ENCODE measurements at regions not wholly inside any gene's neighbourhood (a gene's known extent, or its start where the extent isn't known, plus 50 kb on each side); places are given as distances from the start of the nearest gene placed in this dataset.
"Not testable (repeated sequence)": the region's sequence is repeated elsewhere in the genome, so short reads cannot be mapped to it uniquely, and the experiment has no call there.

DNA sequence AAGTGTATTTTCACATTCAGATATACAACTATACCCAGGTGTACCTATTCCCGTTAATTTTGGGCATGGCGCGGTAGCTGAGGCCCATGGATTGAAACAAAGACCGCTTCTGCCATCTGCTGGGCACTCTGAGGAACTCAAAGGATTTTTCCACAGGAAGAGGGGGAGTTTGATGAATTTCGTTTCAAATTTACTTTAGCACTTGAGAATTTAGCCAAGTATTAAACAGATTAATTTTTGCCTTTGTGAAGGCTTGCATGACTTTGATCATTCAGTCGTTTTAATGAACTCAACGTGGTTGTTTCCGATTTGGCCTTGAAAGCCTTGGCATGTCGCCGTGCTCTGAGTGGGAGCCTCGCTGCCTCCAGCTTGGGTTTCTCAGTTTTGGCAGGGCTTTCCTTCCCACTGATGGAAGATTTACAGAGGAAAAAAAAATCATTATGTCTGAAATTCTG lies 153.2 kb upstream of the DDHD1 start:
- peak; percentile 54 to 76 for DNase-seq (ENCODE audit: low read depth in 2 of 2)

GRCh38 chr14:53304726-53305381 lies 151.7 kb upstream of the DDHD1 start:
- no peak for DNase-seq (ENCODE audit: low read depth in 2 of 2)

DNA sequence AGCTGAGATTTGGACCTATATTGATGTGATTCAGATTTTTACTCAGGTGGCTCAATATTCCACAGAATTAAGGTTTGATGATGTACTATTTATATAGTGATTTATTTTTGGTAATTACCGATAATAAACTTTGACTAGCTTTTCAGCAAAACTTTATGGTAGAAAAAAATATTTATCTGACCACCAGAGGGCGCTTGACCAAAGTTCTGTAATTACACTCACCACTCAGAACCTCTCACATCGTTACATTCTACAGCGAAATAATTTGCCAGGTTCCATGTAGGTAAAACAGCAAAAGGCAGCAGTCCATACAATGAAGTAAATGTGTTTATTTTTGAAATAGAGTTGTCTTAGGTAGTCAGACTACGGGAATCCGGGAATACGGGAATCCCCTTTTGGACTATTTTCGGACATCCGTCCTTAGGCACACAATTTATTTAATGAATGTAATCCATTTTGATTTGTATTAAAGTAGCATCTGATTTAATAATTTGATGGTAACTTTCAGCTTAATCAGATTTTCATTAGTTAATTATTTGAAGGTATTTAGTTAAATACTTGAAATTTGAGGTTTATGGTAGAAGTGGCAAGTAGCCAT lies 143.0 kb upstream of the DDHD1 start:
- peak; percentile 53 to 71 for DNase-seq (ENCODE audit: low read depth in 2 of 2)

GRCh38 chr14:53295372-53295771 lies 142.2 kb upstream of the DDHD1 start:
- DNase-seq (ENCODE audit: low read depth in 2 of 2), result no peak

- DNase-seq (ENCODE audit: low read depth in 2 of 2), result no peak
These were observed 133.2 kb upstream of the DDHD1 start for GRCh38 chr14:53286301-53286700.

- DNase-seq (ENCODE audit: low read depth in 2 of 2), result no peak
These were observed 132.7 kb upstream of the DDHD1 start for GRCh38 chr14:53285821-53286220.

- no peak for DNase-seq (ENCODE audit: low read depth in 2 of 2)
These were observed 131.9 kb upstream of the DDHD1 start for GRCh38 chr14:53285064-53285463.

DNA sequence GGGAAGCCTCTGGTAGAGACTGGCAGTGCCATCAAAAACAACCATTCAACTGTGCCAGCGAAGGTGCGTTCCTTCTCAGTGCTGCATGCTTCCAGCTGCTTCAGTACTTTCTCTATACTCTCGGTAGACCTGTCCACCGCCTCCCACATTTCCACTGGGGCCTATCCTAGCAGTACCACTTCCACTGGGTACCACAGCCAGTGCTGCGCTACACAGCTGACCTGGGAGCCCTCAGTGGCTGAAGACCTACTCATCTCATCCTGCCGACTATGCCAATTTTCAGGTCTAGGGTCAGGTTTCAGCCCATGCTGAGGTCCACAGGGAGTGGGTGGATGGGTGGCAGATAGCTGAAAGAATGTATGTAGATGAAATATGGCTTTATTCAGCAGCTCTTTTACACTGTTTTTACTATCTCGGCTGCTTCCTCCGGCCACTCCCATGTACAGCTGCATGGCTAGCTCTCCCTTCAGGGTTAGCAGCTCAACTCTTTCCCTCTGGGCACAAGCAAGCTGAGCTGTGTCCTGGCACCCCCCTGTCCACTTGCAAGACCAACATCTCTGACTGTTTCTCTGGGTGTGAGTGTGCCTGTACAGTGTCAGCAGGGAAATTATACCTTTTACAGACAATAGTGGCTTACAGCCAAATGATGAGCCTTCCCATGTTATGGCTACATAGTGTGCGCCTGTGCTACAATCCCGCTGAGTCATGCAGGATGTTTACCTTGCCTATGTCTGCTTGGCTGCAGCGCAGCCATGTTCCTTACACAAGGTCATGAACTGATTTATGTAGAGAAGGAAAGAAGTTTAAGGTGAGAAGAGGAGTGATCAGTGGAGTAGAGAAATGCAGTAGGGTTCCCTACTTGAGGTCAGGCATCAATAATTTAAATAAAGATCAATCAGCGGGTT lies 125.7 kb upstream of the DDHD1 start:
- peak; percentile 76 to 97 for DNase-seq (ENCODE audit: low read depth in 2 of 2)

DNA sequence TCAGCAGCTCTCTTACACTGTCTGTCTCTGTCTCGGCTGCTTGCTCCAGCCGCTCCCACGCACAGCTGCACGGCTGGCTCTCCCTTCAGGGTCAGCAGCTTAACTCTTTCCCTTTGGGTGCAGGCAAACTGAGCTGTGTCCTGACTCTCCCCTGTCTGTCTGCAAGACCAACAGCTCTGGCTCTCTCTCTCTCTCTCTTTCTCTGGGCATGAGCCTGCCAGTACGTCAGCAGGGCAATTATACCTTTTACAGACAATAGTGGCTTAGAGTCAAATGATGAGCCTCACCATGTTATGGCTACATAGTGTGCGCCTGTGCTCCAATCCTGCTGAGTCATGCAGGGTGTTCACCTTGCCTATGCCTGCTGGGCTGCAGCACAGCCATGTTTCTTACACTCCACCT lies 120.5 kb upstream of the DDHD1 start:
- no peak for DNase-seq (ENCODE audit: low read depth in 2 of 2)

DNA sequence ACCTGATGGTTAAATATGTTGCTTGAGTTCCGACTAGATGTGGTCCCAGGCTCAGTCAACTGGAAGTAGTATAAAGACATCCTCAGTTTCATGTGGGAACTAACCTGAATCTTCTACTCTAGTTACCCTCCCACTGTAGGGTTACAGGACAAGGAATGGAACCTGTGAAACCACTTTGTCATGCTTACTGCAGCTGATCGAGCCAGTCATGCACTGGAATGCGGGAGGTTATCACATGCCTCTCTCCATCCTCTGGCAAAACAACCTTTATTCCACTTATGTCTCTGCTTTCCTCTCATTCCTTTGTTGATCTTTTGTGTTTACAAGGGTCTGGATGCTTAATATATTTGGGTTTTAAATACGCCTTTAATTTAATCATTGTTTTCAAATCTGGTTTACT lies 111.9 kb upstream of the DDHD1 start:
- DNase-seq (ENCODE audit: low read depth in 2 of 2), result no peak

- DNase-seq (ENCODE audit: low read depth in 2 of 2), result no peak
These were observed 107.8 kb upstream of the DDHD1 start for GRCh38 chr14:53260928-53261327.

DNA sequence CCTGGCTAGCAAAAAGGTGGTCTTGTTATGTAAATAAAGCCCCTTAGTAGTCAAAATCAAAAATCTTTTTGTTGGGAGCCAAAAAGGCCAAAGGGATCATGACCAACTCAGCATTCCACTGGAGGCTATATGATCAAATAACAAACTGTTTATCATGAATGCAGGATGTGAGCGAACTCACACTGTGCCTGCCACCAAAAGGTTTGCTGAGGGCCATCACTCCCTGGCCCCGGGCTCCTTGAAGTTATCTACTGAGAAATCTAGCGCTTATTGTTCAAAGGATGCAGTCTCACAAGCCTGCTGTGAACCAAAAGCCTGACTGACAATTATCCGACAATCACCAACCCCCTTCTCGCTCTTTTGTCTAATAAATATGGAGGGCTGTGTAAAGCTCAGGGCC lies 107.2 kb upstream of the DDHD1 start:
- no peak for DNase-seq (ENCODE audit: low read depth in 2 of 2)

DNA sequence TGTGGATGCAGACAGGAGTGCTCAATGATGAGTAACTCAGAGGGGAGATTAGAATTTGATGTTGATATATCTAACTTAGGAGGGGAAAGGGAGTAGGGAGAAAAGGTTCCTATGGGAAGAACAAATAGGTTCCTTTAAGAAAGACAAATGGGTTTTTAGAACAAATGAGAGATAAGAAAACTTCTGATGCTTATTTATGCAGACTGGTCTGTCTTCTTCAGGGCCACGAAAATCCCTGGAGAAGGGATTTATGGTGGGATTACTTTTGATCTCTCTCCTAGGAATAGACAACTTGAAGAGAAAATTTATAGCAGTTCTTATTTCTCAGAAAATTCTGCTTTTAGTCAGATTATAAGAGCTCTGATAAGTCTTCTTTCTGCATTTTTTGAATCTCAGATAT lies 99.0 kb upstream of the DDHD1 start:
- DNase-seq (ENCODE audit: low read depth in 2 of 2), result no peak

- DNase-seq (ENCODE audit: low read depth in 2 of 2), result no peak
These were observed 95.9 kb upstream of the DDHD1 start for GRCh38 chr14:53249059-53249458.

DNA sequence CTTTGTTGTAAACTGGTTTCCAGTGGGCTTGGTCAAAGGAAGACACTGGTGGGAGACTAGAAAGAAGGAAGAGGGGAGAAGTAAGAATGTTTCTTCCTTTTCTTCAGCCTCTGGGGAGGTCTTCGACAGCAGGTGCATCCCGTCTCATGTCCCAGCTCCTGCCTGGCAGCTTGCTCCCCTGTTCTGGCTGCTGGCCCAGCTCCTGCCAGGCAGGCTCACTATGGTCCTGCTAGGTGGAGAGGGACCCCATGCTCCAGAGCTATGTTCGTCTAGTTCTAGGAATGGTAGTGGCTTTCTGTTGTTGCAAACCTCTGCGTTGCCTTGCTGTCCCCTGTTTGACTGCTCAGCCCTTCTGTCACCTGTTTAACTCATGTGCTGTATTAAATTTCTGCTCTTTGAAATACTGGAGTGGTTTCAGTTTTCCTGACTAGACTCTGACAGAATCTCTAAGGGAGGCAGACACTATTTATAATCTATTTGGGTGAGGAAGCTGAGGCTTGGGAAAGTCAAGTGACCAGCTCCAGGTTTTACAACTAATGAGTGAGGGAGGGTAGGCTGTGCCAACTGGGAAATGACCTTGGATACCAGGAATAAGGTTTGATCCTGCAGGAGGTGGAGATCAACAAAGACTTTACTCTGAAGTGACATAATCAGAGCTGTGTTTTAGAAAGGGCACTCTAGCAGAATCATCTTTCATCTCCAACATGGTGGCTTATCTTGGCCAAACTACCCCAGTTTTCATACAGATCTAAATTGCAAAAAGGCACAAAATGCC lies 94.7 kb upstream of the DDHD1 start:
- no peak for DNase-seq (ENCODE audit: low read depth in 2 of 2)

- not testable (repeated sequence) for DNase-seq (ENCODE audit: low read depth in 2 of 2)
These were observed 89.8 kb upstream of the DDHD1 start for GRCh38 chr14:53242898-53243297.

DNA sequence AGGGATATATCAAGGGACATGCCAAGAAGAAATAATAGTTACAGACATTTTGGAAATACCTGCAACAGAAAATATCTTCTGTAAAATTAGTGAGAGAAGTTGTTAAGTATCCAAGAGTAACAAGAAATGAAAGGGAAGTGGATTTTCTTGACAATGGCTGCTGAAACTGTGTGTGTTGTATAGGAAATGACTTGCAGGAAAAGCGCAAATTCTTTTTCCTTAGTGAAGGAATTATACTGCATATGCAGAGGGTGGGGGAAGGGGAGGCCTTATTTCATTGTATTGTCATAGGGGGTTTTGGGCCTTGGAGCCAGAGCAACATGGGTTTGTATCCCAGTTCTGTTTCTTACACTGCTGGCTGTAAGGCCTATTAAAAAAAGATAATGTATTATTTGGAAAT lies 84.4 kb upstream of the DDHD1 start:
- peak; percentile 54 to 86 for DNase-seq (ENCODE audit: low read depth in 2 of 2)

- peak; percentile 10 to 15 for DNase-seq (ENCODE audit: low read depth in 2 of 2)
These were observed 83.6 kb upstream of the DDHD1 start for GRCh38 chr14:53236708-53237107.

DNA sequence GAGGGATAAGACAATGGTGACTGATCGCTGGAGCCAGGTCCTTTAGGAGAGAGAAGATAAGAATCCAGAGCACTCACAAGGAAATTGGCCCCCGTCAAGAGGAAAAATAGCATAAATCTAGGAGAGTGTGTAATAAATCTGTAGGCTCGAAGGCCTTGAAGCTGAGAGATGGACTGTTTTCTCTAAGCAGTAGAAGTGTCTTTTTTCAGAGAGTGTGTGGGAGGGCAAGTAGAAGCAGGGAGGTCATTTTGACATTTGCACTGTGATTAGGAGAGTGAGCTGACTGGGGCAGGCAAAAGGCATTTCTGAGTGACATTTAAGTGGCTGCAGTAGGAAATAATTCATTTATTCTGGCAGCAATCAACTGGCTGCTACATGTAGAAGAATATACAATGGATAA lies 78.0 kb upstream of the DDHD1 start:
- no peak for DNase-seq (ENCODE audit: low read depth in 2 of 2)

DNA sequence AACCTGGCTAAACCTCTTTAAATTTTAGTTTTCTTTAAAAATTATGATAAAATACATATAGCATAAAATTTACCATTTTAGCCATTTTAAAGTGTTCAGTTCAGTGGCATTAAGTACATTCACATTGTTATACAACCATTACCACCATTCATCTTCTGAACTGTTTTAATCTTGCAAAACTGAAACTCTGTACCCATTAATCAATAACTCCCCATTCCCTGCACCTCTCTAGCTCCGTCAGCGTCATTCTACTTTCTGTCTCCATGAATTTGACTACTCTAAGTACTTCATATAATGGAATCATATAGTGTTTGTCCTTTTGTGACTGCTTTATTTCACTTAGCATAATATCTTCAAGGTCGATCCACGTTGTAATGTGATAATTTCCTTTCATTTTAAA lies 75.8 kb upstream of the DDHD1 start:
- DNase-seq (ENCODE audit: low read depth in 2 of 2), result no peak

GRCh38 chr14:53227154-53227718 lies 74.1 kb upstream of the DDHD1 start:
- DNase-seq (ENCODE audit: low read depth in 2 of 2), result no peak

Data from lung microvascular endothelial cell (primary cell).